ENCODE measurements at regions not wholly inside any gene's neighbourhood (a gene's known extent, or its start where the extent isn't known, plus 50 kb on each side); places are given as distances from the start of the nearest gene placed in this dataset.

- TF ChIP-seq REST (IDR thresholded peaks at IDR 0.05; ENCODE audit: unreplicated experiment) = no peak
Measured at GRCh38 chr2:794554-795241, 117.5 kb upstream of the TMEM18 start (continued).

GRCh38 chr2:793236-793635, 116.0 kb upstream of the TMEM18 start:
- no peaks in the 10 kb centered on the region for H3F3A ChIP-seq (replicated peaks; ENCODE audit: low read depth)
- H3K27me3 ChIP-seq (ENCODE audit: insufficient read depth) = no peaks in the 10 kb centered on the region
- no peaks in the 10 kb centered on the region for H3K4me1 ChIP-seq (ENCODE audit: insufficient read depth)
- no peaks in the 10 kb centered on the region for H3K79me2 ChIP-seq (replicated peaks; ENCODE audit: insufficient read depth)
- Mint-ChIP-seq H3K4me1 (peaks cover 3% of the 10 kb centered on the region), H3K27me3 (ENCODE audit: insufficient read depth, low read depth, poor library complexity) (peaks cover 2% of the 10 kb centered on the region), H3K9me3 (peaks cover 28% of the 10 kb centered on the region), H3K4me3 (no peak overlapping the region), H3K27ac (no peak overlapping the region), H3K36me3 (ENCODE audit: low read depth) (peaks cover 11% of the 10 kb centered on the region)
- no peak overlapping the region for H3K4me2 ChIP-seq
- DNase-seq (ENCODE audit: low spot score) (no peak), ATAC-seq (no peak)
- no peak overlapping the region for H3K27ac ChIP-seq (ENCODE audit: low read depth)
- no peak overlapping the region for H2AFZ ChIP-seq
- H3K4me3 ChIP-seq = no peak overlapping the region
- no peaks in the 10 kb centered on the region for H3K36me3 ChIP-seq (ENCODE audit: insufficient read depth)
- H3K9me2 ChIP-seq (ENCODE audit: insufficient read depth) = peaks cover 15% of the 10 kb centered on the region; the same call in 1 of the 2 replicates
- H4K20me1 ChIP-seq (replicated peaks; ENCODE audit: insufficient read depth) = no peaks in the 10 kb centered on the region
- TF ChIP-seq CREB1 (CRISPR knock-in tag; IDR thresholded peaks at IDR 0.05; ENCODE audit: low read depth) (no peak), ZNF331 (CRISPR knock-in tag; IDR thresholded peaks at IDR 0.05; ENCODE audit: low read depth) (no peak), REST (IDR thresholded peaks at IDR 0.05; ENCODE audit: unreplicated experiment) (no peak), NANOG (IDR thresholded peaks at IDR 0.05; ENCODE audit: borderline replicate concordance) (no peak), ETS1 (IDR thresholded peaks at IDR 0.05) (no peak)
- TF ChIP-seq, protein P1, sequence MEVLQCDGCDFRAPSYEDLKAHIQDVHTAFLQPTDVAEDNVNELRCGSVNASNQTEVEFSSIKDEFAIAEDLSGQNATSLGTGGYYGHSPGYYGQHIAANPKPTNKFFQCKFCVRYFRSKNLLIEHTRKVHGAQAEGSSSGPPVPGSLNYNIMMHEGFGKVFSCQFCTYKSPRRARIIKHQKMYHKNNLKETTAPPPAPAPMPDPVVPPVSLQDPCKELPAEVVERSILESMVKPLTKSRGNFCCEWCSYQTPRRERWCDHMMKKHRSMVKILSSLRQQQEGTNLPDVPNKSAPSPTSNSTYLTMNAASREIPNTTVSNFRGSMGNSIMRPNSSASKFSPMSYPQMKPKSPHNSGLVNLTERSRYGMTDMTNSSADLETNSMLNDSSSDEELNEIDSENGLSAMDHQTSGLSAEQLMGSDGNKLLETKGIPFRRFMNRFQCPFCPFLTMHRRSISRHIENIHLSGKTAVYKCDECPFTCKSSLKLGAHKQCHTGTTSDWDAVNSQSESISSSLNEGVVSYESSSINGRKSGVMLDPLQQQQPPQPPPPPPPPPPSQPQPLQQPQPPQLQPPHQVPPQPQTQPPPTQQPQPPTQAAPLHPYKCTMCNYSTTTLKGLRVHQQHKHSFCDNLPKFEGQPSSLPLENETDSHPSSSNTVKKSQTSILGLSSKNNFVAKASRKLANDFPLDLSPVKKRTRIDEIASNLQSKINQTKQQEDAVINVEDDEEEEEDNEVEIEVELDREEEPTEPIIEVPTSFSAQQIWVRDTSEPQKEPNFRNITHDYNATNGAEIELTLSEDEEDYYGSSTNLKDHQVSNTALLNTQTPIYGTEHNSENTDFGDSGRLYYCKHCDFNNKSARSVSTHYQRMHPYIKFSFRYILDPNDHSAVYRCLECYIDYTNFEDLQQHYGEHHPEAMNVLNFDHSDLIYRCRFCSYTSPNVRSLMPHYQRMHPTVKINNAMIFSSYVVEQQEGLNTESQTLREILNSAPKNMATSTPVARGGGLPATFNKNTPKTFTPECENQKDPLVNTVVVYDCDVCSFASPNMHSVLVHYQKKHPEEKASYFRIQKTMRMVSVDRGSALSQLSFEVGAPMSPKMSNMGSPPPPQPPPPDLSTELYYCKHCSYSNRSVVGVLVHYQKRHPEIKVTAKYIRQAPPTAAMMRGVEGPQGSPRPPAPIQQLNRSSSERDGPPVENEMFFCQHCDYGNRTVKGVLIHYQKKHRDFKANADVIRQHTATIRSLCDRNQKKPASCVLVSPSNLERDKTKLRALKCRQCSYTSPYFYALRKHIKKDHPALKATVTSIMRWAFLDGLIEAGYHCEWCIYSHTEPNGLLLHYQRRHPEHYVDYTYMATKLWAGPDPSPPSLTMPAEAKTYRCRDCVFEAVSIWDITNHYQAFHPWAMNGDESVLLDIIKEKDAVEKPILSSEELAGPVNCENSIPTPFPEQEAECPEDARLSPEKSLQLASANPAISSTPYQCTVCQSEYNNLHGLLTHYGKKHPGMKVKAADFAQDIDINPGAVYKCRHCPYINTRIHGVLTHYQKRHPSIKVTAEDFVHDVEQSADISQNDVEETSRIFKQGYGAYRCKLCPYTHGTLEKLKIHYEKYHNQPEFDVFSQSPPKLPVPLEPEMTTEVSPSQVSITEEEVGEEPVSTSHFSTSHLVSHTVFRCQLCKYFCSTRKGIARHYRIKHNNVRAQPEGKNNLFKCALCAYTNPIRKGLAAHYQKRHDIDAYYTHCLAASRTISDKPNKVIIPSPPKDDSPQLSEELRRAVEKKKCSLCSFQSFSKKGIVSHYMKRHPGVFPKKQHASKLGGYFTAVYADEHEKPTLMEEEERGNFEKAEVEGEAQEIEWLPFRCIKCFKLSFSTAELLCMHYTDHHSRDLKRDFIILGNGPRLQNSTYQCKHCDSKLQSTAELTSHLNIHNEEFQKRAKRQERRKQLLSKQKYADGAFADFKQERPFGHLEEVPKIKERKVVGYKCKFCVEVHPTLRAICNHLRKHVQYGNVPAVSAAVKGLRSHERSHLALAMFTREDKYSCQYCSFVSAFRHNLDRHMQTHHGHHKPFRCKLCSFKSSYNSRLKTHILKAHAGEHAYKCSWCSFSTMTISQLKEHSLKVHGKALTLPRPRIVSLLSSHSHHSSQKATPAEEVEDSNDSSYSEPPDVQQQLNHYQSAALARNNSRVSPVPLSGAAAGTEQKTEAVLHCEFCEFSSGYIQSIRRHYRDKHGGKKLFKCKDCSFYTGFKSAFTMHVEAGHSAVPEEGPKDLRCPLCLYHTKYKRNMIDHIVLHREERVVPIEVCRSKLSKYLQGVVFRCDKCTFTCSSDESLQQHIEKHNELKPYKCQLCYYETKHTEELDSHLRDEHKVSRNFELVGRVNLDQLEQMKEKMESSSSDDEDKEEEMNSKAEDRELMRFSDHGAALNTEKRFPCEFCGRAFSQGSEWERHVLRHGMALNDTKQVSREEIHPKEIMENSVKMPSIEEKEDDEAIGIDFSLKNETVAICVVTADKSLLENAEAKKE (CRISPR knock-in tag; IDR thresholded peaks at IDR 0.05) = no peak
- TF ChIP-seq, protein P2, sequence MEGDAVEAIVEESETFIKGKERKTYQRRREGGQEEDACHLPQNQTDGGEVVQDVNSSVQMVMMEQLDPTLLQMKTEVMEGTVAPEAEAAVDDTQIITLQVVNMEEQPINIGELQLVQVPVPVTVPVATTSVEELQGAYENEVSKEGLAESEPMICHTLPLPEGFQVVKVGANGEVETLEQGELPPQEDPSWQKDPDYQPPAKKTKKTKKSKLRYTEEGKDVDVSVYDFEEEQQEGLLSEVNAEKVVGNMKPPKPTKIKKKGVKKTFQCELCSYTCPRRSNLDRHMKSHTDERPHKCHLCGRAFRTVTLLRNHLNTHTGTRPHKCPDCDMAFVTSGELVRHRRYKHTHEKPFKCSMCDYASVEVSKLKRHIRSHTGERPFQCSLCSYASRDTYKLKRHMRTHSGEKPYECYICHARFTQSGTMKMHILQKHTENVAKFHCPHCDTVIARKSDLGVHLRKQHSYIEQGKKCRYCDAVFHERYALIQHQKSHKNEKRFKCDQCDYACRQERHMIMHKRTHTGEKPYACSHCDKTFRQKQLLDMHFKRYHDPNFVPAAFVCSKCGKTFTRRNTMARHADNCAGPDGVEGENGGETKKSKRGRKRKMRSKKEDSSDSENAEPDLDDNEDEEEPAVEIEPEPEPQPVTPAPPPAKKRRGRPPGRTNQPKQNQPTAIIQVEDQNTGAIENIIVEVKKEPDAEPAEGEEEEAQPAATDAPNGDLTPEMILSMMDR (conservative IDR thresholded peaks at IDR 0.05; ENCODE audit: low read depth in 2 of 2) = no peak

All from GM23338 (cell line).